ENCODE measurements at regions not wholly inside any gene's neighbourhood (a gene's known extent, or its start where the extent isn't known, plus 50 kb on each side); places are given as distances from the start of the nearest gene placed in this dataset.

DNA sequence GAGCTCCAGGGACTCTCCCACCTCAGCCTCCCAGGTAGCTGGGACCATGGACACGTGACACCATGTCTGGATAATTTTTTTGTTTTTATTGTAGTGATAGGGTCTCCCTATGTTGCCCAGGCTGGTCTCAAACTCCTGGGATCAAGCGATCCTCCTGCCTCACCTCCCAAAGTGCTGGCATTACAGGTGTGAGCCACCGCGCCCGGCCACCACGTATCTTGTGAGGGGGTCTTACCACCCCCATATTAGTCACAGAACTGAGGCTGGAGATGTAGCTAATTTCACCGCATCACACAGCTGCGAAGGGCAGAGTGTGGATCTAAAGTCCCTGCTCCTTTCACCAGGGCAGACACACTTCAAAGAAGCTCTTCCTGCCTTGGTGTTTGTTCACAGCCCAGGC, 211.8 kb upstream of the SOX1 start:
- peak; percentile 40 for DNase-seq (ENCODE audit: extremely low spot score, unreplicated experiment)
- H3K9me3 Mint-ChIP-seq = no peaks in the 10 kb centered on the region
- no peaks in the 10 kb centered on the region for H3K36me3 Mint-ChIP-seq
- H3K27me3 Mint-ChIP-seq = peaks cover 34% of the 10 kb centered on the region
- H3K4me1 Mint-ChIP-seq (ENCODE audit: unreplicated experiment) = peaks cover 16% of the 10 kb centered on the region
- no peak overlapping the region for H3K4me3 Mint-ChIP-seq
- TF ChIP-seq CTCF (conservative IDR thresholded peaks at IDR 0.05) = no peak
- H3K27ac Mint-ChIP-seq = no peak overlapping the region

DNA sequence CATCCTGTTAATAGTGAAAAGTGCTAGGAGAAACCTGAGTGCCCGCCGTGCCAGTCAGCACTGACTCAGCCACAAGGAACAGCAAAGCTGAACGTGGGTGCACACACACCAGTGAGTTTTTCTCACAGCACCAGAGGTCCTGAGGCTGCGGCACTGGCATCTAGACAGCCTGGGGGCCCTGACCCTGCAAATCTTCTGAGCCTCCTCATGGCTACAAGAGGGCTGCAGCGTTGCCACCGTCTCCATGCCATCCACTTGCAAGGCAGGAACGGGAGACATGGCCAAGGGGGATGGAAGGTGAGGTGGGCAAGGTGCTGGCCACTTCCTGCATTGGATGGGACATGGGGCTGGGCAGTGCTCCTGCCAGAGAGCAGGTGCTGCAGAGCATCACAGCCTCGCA, 211.2 kb upstream of the SOX1 start:
- Mint-ChIP-seq H3K27me3 (peaks cover 37% of the 10 kb centered on the region), H3K4me1 (ENCODE audit: unreplicated experiment) (peaks cover 16% of the 10 kb centered on the region), H3K36me3 (no peaks in the 10 kb centered on the region), H3K4me3 (no peak overlapping the region), H3K27ac (no peak overlapping the region), H3K9me3 (no peaks in the 10 kb centered on the region)
- no peak for TF ChIP-seq CTCF (conservative IDR thresholded peaks at IDR 0.05)
- DNase-seq (ENCODE audit: extremely low spot score, unreplicated experiment) = peak; percentile 44

DNA sequence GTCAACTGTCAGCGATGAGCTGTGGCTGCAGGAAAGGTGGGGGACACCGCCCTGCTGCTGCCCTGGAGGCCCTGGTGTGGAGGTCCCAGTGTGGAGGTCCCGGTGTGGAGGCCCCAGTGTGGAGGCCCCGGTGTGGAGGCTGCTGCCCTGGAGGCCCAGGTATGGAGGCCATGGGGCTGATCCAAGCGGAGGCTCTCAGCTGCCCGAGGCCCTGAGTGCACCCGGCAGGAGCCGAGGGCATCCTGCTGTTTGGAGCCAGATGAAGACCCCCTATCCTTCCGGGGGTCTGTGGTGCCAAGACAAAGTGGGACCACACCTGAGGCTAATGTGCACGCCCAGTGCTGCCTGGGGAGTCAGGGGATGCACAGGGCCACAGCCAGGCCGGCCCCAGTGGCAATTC, 210.4 kb upstream of the SOX1 start:
- Mint-ChIP-seq H3K4me1 (ENCODE audit: unreplicated experiment) (peaks cover 13% of the 10 kb centered on the region), H3K27ac (no peak overlapping the region), H3K27me3 (peaks cover 39% of the 10 kb centered on the region), H3K9me3 (peaks cover 5% of the 10 kb centered on the region), H3K4me3 (no peak overlapping the region), H3K36me3 (no peaks in the 10 kb centered on the region)
- peak; percentile 59 for DNase-seq (ENCODE audit: extremely low spot score, unreplicated experiment)
- no peak for TF ChIP-seq CTCF (conservative IDR thresholded peaks at IDR 0.05)

GRCh38 chr13:111857336-111857735, 209.6 kb upstream of the SOX1 start:
- Mint-ChIP-seq H3K27me3 (peaks cover 44% of the 10 kb centered on the region), H3K4me1 (ENCODE audit: unreplicated experiment) (peaks cover 13% of the 10 kb centered on the region), H3K27ac (no peak overlapping the region), H3K36me3 (no peaks in the 10 kb centered on the region), H3K4me3 (no peak overlapping the region), H3K9me3 (peaks cover 6% of the 10 kb centered on the region)
- DNase-seq (ENCODE audit: extremely low spot score, unreplicated experiment) = peak; percentile 54
- TF ChIP-seq CTCF (conservative IDR thresholded peaks at IDR 0.05) = no peak

- H3K9me3 Mint-ChIP-seq = peaks cover 6% of the 10 kb centered on the region
- H3K27me3 Mint-ChIP-seq = peaks cover 48% of the 10 kb centered on the region
- no peak overlapping the region for H3K27ac Mint-ChIP-seq
- no peak overlapping the region for H3K4me3 Mint-ChIP-seq
- peaks cover 13% of the 10 kb centered on the region for H3K4me1 Mint-ChIP-seq (ENCODE audit: unreplicated experiment)
- no peaks in the 10 kb centered on the region for H3K36me3 Mint-ChIP-seq
- DNase-seq (ENCODE audit: extremely low spot score, unreplicated experiment) = peak; percentile 53
- no peak for TF ChIP-seq CTCF (conservative IDR thresholded peaks at IDR 0.05)
These were observed 208.9 kb upstream of the SOX1 start for GRCh38 chr13:111857846-111858560.
